HCT116 (cell line): ENCODE measurements at regions not wholly inside any gene's neighbourhood (a gene's known extent, or its start where the extent isn't known, plus 50 kb on each side); places are given as distances from the start of the nearest gene placed in this dataset.

Source experiments
- ATAC-seq: fragments of 200-7000 bp; cut with Tn5 transposase; 2 replicates; pipeline ENCODE4 v1.9.1; 2020; ENCODE audit warnings: mild to moderate bottlenecking, moderate library complexity
- BruUV-seq: library from RNA; stranded (reverse); fragments of 400-500 nt; replicated peaks from 2 replicates; lab custom pipeline; 2021; lab: Mats Ljungman, UMichigan
- CTCF ChIA-PET: fragments of 300-600 bp; sonication (Branson Sonifier 250); formaldehyde crosslinking; loops from one replicate; lab custom pipeline; 2021; ENCODE audit warnings: antibody characterized with exemption; lab: Charles Lee
- POLR2A ChIA-PET: fragments of 300-600, 350-600 bp; sonication (Branson Sonifier 250); formaldehyde crosslinking; loops from one replicate; lab custom pipeline; 2021; ENCODE audit warnings: antibody characterized with exemption; lab: Charles Lee
- RAD21 ChIA-PET, 2 experiments: fragments of 300-600 bp; sonication (Branson Sonifier 250); formaldehyde crosslinking; loops; one replicate each; lab custom pipeline; 2023; ENCODE audit warnings: low total read pairs in 2 of 2; ENCODE audit not compliant: uncharacterized antibody in 2 of 2, unreplicated experiment in 2 of 2, low non-redundant PET in 1 of 2; lab: Charles Lee
- DNase-seq: peaks from one replicate; pipeline ENCODE4 v3.0.0-alpha.2; 2010; ENCODE audit warnings: low read depth, low spot score
- H2AFZ ChIP-seq: fragments of 200-600 bp; shearing (Covaris generic), sonication (generic); 2 replicates; pipeline ENCODE4 v1.6.1; 2017; ENCODE audit warnings: low read depth, mixed run types, mixed read lengths, antibody characterized with exemption, low read length; ENCODE audit not compliant: poor library complexity, severe bottlenecking
- H3K27ac ChIP-seq: 2 replicates; pipeline ENCODE4 v1.5.1; 2012; ENCODE audit warnings: low read depth, low read length
- H3K27me3 ChIP-seq: fragments of 200-600 bp; sonication (generic); 2 replicates; pipeline ENCODE4 v1.6.1; 2016; ENCODE audit warnings: mixed run types, low read length, mixed read lengths; ENCODE audit not compliant: insufficient read depth
- H3K36me3 ChIP-seq, 2 experiments: fragments of 200-500 bp in 1 of 2; fragments of 200-600 bp in 1 of 2; sonication (Bioruptor generic) in 1 of 2; sonication (generic) in 1 of 2; 2 replicates each; pipeline versions ENCODE4 v1.5.1 to v1.6.1; 2014 to 2016; ENCODE audit warnings: low read length in 2 of 2, inconsistent platforms in 1 of 2, mixed read lengths in 1 of 2, mixed run types in 1 of 2; ENCODE audit not compliant: insufficient read depth in 2 of 2, control insufficient read depth in 1 of 2
- H3K4me1 ChIP-seq, 2 experiments: fragments of 200-600 bp in 1 of 2; sonication (generic) in 1 of 2; 2 replicates each; pipeline versions ENCODE4 v1.5.1 to v1.6.1; 2012 to 2017; ENCODE audit warnings: low read length in 2 of 2, inconsistent platforms in 1 of 2, mild to moderate bottlenecking in 1 of 2, mixed read lengths in 1 of 2, mixed run types in 1 of 2, moderate library complexity in 1 of 2; ENCODE audit not compliant: insufficient read depth in 2 of 2, control insufficient read depth in 1 of 2
- H3K4me2 ChIP-seq: fragments of 200-600 bp; sonication (generic); 2 replicates; pipeline ENCODE4 v1.6.1; 2017; ENCODE audit warnings: mixed run types, low read length, mixed read lengths
- H3K4me3 ChIP-seq, 2 experiments: fragments of 200-600 bp in 1 of 2; sonication (generic) in 1 of 2; replicated peaks in 1 of 2; 2 replicates each; pipeline ENCODE4 v1.5.1; 2011 to 2016; ENCODE audit warnings: low read length in 2 of 2, control low read depth in 1 of 2, low read depth in 1 of 2, mild to moderate bottlenecking in 1 of 2, mixed read lengths in 1 of 2, mixed run types in 1 of 2
- H3K79me2 ChIP-seq: fragments of 200-600 bp; sonication (generic); 2 replicates; pipeline ENCODE4 v1.6.1; 2017; ENCODE audit warnings: mild to moderate bottlenecking, mixed run types, low read length, moderate library complexity, mixed read lengths; ENCODE audit not compliant: insufficient read depth
- H3K9ac ChIP-seq: fragments of 200-600 bp; sonication (generic); 2 replicates; pipeline ENCODE4 v1.6.1; 2016; ENCODE audit warnings: low read length, mixed read lengths
- H3K9me2 ChIP-seq: fragments of 200-600 bp; sonication (generic), shearing (Covaris generic); 2 replicates; pipeline ENCODE4 v1.6.1; 2017; ENCODE audit warnings: mixed run types, mild to moderate bottlenecking, moderate library complexity; ENCODE audit not compliant: insufficient read depth
- H3K9me3 ChIP-seq, 2 experiments: fragments of 200-500 bp in 1 of 2; fragments of 200-600 bp in 1 of 2; sonication (Bioruptor generic) in 1 of 2; sonication (generic) in 1 of 2; 2 replicates each; pipeline ENCODE4 v1.6.1; 2014 to 2017; ENCODE audit warnings: low read length in 2 of 2, mixed read lengths in 2 of 2, inconsistent platforms in 1 of 2, low read depth in 1 of 2, mild to moderate bottlenecking in 1 of 2, mixed run types in 1 of 2, moderate library complexity in 1 of 2; ENCODE audit not compliant: control insufficient read depth in 1 of 2, insufficient read depth in 1 of 2
- H4K20me1 ChIP-seq: fragments of 200-600 bp; sonication (generic), shearing (Covaris generic); 2 replicates; pipeline ENCODE4 v1.6.1; 2017; ENCODE audit warnings: mixed run types, mild to moderate bottlenecking, moderate library complexity; ENCODE audit not compliant: insufficient read depth
- ATF3 ChIP-seq: IDR thresholded peaks from 2 replicates; pipeline ENCODE4 v1.6.1; 2012
- CEBPB ChIP-seq: IDR thresholded peaks from 2 replicates; pipeline ENCODE4 v1.6.1; 2012; ENCODE audit warnings: low read depth
- EGR1 ChIP-seq: IDR thresholded peaks from 2 replicates; pipeline ENCODE4 v1.6.1; 2012; ENCODE audit warnings: low read depth
- ELF1 ChIP-seq: IDR thresholded peaks from 2 replicates; pipeline ENCODE4 v1.6.1; 2012; ENCODE audit warnings: low read depth, borderline replicate concordance
- EZH2 ChIP-seq: fragments of 200-600 bp; sonication (generic); IDR thresholded peaks from 2 replicates; pipeline ENCODE4 v1.6.1; 2017; ENCODE audit warnings: antibody characterized with exemption, mixed run types
- MAX ChIP-seq: IDR thresholded peaks from 2 replicates; pipeline ENCODE4 v1.6.1; 2012
- POLR2AphosphoS5 ChIP-seq: IDR thresholded peaks from 2 replicates; pipeline ENCODE4 v1.6.1; 2011; ENCODE audit warnings: mild to moderate bottlenecking, low read depth, low read length, moderate library complexity
- RAD21 ChIP-seq: IDR thresholded peaks from 2 replicates; pipeline ENCODE4 v1.6.1; 2012; ENCODE audit warnings: low read depth, mild to moderate bottlenecking
- SP1 ChIP-seq: IDR thresholded peaks from 2 replicates; pipeline ENCODE4 v1.6.1; 2012; ENCODE audit warnings: low read depth
- TCF7L2 ChIP-seq: IDR thresholded peaks from 2 replicates; pipeline ENCODE4 v1.7.0; 2011; ENCODE audit warnings: borderline replicate concordance, inconsistent platforms; ENCODE audit not compliant: insufficient read depth, insufficient read length; ENCODE audit errors: extremely low read depth
- YY1 ChIP-seq: IDR thresholded peaks from 2 replicates; pipeline ENCODE4 v1.6.1; 2011; ENCODE audit warnings: low read length, low read depth, moderate library complexity, mild to moderate bottlenecking; ENCODE audit not compliant: insufficient replicate concordance; ENCODE audit errors: extremely low read depth
- ZNF274 ChIP-seq: fragments of 200-500 bp; sonication (Bioruptor generic); IDR thresholded peaks from 2 replicates; pipeline ENCODE4 v1.6.1; 2014; ENCODE audit warnings: mild to moderate bottlenecking, low read depth, low read length, inconsistent platforms
- intact Hi-C: fragments of 100-400 bp; cut with micrococcal nuclease; formaldehyde crosslinking; loops from 2 replicates; pipeline ENCODE4 v1.10.0; 2022

- Histone ChIP-seq H3K36me3 (no peaks in the 10 kb centered on the region), H3K9me3 (no peaks in the 10 kb centered on the region), H3K9me2 (no peaks in the 10 kb centered on the region), H4K20me1 (no peaks in the 10 kb centered on the region), H3K4me3 (no peak overlapping the region)
- RAD21 ChIA-PET = no interaction called here
- BruUV-seq = no TSS peak
- POLR2A ChIA-PET = no interaction called here
- no peak for ATAC-seq
- CTCF ChIA-PET = no interaction called here
- no peak for TF ChIP-seq MAX
- no peak for TF ChIP-seq ATF3
- no peak for TF ChIP-seq CEBPB
- TF ChIP-seq TCF7L2 = no peak
- no peak for TF ChIP-seq EZH2
- no peak for TF ChIP-seq POLR2AphosphoS5
- TF ChIP-seq ZNF274 = no peak
- TF ChIP-seq ELF1 = no peak
- no peak for TF ChIP-seq SP1
- no peak for TF ChIP-seq RAD21
- TF ChIP-seq EGR1 = no peak
- TF ChIP-seq YY1 = no peak
- TF ChIP-seq, all 23 proteins: peak for 0
- DNase-seq = no peak
- intact Hi-C loops = no loop called here
- Histone ChIP-seq H3K79me2 (no peaks in the 10 kb centered on the region), H2AFZ (no peak overlapping the region), H3K27ac (no peak overlapping the region), H3K4me2 (no peak overlapping the region), H3K27me3 (no peaks in the 10 kb centered on the region), H3K9ac (no peak overlapping the region), H3K4me1 (no peaks in the 10 kb centered on the region)
Measured at GRCh38 chr9:81047280-81047679, 642.1 kb downstream of the TLE1 start.

- Histone ChIP-seq H3K4me1 (no peaks in the 10 kb centered on the region), H3K79me2 (no peaks in the 10 kb centered on the region), H3K4me2 (no peak overlapping the region), H3K9ac (no peak overlapping the region), H3K9me2 (no peaks in the 10 kb centered on the region), H3K27me3 (no peaks in the 10 kb centered on the region), H3K27ac (no peak overlapping the region), H4K20me1 (no peaks in the 10 kb centered on the region), H3K4me3 (no peak overlapping the region), H3K36me3 (no peaks in the 10 kb centered on the region), H2AFZ (no peak overlapping the region), H3K9me3 (no peaks in the 10 kb centered on the region)
- TF ChIP-seq CEBPB (no peak), ATF3 (no peak), SP1 (no peak)
- CTCF ChIA-PET = no interaction called here
- POLR2A ChIA-PET = no interaction called here
- RAD21 ChIA-PET = no interaction called here
- no peak for ATAC-seq
- DNase-seq = no peak
- intact Hi-C loops = no loop called here
- BruUV-seq = no TSS peak
Measured at GRCh38 chr9:81045658-81046057, 643.7 kb downstream of the TLE1 start.
